SKM-1 treated with dmso at 0.1 percent for 144 hours (cell line): ENCODE measurements at regions not wholly inside any gene's neighbourhood (a gene's known extent, or its start where the extent isn't known, plus 50 kb on each side); places are given as distances from the start of the nearest gene placed in this dataset.
"Not testable (repeated sequence)": the region's sequence is repeated elsewhere in the genome, so short reads cannot be mapped to it uniquely, and the experiment has no call there.

Experiments
- DNase-seq: peaks from one replicate; lab custom pipeline; 2025; ENCODE audit not compliant: unreplicated experiment; lab: John Stamatoyannopoulos, UW

DNA sequence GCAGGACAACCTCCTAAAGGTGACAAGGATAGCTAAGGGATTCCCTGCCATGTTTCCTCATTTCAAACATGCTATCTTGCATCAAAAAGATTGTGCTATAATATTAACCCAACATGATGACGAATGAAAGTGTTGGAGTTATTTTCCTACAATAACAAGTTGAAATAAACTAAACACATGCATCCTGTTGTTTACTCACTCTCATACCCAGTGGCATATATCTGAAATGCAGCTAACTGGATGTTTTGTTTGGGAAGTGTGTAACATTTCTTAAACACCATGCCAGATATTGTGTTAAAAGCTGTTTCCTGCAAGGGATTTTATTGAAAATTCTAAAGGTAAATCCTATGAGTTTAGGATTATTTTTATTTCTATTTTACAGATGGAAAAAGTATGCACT lies 139.6 kb downstream of the TFPI2 start:
- no peak for DNase-seq

GRCh38 chr7:93747019-93747418 lies 143.5 kb downstream of the TFPI2 start:
- DNase-seq: no peak

DNA sequence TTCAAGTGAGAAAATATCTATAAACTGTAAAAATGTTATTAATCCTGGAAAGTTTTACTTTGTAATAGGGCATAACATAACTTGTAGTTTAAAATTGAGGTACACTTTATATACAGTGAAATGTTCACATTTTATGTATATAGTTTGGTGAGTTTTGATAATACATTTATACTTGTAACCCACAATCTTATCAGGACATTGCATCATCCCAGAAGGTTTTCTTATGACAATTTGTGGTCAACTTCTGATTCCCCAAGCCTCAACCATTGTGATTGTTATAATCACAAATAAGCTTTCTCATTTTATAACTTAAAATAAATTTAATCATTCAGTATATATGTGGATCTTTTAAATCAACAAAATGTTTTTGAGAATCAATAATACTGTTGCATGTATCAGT lies 151.1 kb downstream of the TFPI2 start:
- DNase-seq: no peak

DNA sequence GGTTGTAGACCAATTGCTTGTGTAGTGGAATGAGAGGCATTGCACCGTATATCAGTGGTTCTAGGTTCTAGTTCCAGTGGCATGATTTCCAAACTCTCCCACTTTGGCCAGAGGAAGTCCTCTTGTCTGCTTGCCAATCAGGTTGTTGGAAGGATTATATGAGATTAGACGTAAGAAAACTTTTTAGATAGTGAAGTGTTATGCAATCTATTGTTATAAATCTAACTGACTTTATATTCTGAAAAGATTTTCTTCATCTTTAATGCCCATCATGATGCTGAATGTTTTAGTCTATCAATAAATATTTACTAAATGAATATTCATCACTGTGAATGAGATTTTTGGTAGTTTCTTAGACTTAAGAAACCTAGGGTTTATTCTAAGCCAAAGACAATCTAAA lies 152.6 kb downstream of the TFPI2 start:
- DNase-seq: no peak

DNA sequence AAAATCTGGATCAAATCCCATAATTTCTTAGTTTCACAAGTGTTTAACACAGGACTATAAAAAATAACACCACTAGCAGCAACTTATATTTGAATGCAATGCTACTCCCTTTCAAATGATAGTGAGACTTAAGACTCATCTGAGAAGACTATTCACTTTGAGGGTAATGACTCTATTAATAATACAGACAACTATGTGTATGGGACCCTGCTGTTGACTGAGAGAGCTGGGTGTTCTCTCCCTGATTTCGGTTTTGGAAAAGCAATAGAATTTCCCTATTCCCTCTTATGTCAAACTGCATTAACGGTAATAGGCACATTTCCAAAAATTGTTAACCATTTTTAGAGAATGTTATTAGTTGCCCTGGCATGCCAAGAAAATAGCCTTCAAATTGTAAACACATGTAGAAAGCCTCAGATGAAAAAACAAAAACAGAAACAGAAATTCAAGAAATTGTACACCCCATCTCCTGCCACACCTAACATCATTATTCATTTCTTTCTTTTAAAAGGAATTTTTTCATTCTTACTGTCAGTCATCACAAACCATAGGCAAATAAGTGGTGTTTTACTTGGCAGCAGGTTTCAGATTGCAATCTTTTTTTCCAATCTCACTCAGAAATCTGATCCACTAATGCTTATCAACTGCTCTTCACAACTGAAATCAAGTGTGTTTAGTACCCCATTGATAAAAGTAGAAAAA lies 153.7 kb downstream of the TFPI2 start:
- DNase-seq: no peak

- DNase-seq: no peak
These were observed 153.8 kb upstream of the CALCR start for GRCh38 chr7:93728292-93728691.

GRCh38 chr7:93725954-93726353 lies 151.4 kb upstream of the CALCR start:
- no peak for DNase-seq

GRCh38 chr7:93723424-93724124 lies 149.1 kb upstream of the CALCR start:
- no peak for DNase-seq

- DNase-seq: no peak
These were observed 145.6 kb upstream of the CALCR start for GRCh38 chr7:93720106-93720505.

GRCh38 chr7:93719546-93719945 lies 145.0 kb upstream of the CALCR start:
- no peak for DNase-seq

DNA sequence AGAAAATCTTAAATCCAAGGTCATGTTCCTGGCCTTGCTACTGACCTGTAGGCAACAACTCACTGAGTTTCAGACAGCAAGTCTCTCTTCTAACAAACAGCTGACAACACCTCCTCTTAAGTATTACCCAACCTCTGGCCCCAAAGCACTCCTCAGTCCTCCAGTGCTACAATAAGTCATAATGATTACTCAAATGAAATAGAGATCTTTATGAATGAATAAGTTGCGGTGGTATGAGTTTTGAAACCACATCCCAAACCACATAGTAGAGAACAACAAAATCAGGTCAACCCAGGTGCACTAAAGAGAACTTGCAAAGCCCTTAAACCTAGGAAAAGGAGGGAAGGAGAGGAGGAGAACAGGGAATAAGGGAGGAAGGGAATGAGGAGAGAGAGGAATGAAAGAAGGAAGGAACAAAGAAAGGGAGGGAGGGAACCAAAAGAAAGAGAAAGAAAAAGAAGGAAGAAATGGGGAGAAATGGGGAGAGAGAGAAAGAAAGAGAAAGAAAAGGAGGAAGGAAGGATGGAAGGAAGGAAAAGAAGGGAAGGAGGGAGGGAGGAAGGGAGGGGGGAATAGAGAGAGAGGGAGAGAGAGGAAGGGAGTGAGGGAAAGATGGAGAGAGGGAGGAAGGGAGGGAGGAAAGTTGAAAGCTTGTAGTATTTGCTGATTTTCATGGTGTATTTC lies 142.8 kb upstream of the CALCR start:
- DNase-seq: no peak

- peak; percentile 16 for DNase-seq
These were observed 140.7 kb upstream of the CALCR start for GRCh38 chr7:93715234-93715633.

- DNase-seq: no peak
These were observed 137.4 kb upstream of the CALCR start for GRCh38 chr7:93711926-93712325.

DNA sequence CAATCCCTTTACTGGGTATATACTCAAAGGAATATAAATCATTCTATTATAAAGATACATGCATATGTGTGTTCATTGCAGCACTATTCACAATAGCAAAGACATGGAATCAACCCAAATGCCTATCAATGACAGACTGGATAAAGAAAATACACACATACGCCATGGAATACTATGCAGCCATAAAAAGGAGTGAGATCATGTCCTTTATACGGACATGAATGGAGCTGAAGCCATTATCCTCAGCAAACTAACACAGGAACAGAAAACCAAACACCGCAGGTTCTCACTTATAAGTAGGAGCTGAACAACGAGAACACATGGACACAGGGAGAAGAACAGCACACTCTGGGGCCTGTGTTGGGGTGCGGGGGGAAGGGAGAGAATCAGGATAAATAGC lies 133.7 kb upstream of the CALCR start:
- DNase-seq: not testable (repeated sequence)

- DNase-seq: no peak
These were observed 132.7 kb upstream of the CALCR start for GRCh38 chr7:93707249-93707648.

- DNase-seq: not testable (repeated sequence)
These were observed 131.6 kb upstream of the CALCR start for GRCh38 chr7:93706162-93706561.

DNA sequence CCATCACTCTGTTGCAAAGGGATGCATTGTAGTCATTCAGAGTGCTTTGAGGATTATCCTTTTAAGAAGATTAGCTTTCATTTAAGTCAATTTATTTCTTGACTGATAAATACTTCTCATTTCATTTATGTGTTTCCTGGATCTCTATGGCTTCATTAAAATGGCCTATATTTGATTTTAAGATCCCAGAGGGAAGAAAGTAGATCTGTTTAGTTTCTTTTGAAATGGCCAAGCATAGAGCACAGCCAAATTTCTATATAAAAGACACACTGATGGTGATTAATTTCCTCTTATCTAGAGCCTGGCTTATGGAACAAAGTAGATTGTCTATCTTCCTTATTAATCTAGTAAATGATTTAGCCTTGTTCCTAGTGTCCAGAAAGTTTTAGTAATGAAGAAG lies 129.7 kb upstream of the CALCR start:
- DNase-seq: no peak

DNA sequence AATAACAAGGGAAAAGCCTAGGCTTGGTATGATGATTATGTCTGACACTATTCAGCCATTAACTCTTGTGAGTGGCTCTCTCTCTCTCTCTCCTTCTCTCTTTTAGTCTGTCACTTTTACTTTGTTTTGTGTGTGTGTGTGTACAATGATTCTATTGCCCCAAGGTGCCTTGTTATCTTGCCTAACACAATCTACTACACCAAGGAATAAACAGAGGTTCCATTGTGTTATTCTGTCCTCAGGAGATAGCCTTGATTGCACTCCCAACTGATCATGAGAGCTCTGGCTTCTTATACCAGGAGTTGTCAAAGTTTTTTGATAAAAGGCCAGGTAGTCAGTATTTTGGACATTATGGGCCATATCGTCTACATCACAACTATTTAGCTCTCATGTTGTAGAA lies 123.4 kb upstream of the CALCR start:
- DNase-seq: no peak

GRCh38 chr7:93693796-93694195 lies 119.3 kb upstream of the CALCR start:
- no peak for DNase-seq

DNA sequence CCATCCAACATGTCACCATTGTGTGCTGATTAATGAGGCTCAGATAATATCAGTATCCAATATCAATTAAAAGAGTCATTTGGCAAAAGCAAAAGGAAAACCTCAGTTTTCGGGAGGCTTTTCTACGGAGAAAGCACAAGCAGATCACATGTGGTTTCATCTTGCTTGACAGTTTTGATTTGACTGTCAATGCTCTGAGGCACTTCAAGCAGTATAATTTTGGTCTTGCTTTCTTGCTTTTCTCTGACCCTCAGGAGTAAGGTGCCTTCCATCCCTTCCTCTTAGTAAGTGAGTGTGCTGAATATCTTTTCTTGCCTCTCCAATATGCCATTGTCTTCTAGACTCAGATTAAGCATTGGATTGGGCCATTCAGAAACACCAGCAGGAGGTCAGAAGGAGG lies 115.5 kb upstream of the CALCR start:
- DNase-seq: no peak

- DNase-seq: no peak
These were observed 103.7 kb upstream of the CALCR start for GRCh38 chr7:93678185-93678584.

- DNase-seq: no peak
These were observed 89.2 kb upstream of the CALCR start for GRCh38 chr7:93663561-93664299.
